GM21723 (cell line): ENCODE measurements at regions not wholly inside any gene's neighbourhood (a gene's known extent, or its start where the extent isn't known, plus 50 kb on each side); places are given as distances from the start of the nearest gene placed in this dataset.

Source experiments
- ATAC-seq: cut with Tn5 transposase; IDR thresholded peaks from one replicate; pipeline ENCODE4 v1.9.1; 2021; ENCODE audit warnings: mild to moderate bottlenecking, moderate library complexity; ENCODE audit not compliant: unreplicated experiment

DNA sequence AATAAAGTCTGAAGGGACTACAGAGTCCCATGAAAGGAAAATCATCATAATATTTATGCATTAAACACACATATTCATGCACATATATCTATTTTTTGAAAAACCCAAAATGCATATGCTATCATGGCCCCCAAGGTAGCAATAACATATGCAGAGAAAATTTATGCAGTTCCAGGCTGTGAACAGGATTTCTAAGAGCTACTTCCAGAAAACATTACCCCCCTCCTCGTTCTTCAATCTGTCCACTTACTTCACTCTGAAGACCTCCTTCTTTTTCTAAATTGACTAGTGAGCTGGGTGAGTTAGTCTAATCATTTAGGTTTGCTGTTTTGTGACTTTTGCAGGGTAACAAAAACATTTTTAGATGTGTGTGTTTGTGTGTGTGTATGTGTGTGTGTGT is 376.4 kb upstream of the ZEB2 start:
- no peak for ATAC-seq

DNA sequence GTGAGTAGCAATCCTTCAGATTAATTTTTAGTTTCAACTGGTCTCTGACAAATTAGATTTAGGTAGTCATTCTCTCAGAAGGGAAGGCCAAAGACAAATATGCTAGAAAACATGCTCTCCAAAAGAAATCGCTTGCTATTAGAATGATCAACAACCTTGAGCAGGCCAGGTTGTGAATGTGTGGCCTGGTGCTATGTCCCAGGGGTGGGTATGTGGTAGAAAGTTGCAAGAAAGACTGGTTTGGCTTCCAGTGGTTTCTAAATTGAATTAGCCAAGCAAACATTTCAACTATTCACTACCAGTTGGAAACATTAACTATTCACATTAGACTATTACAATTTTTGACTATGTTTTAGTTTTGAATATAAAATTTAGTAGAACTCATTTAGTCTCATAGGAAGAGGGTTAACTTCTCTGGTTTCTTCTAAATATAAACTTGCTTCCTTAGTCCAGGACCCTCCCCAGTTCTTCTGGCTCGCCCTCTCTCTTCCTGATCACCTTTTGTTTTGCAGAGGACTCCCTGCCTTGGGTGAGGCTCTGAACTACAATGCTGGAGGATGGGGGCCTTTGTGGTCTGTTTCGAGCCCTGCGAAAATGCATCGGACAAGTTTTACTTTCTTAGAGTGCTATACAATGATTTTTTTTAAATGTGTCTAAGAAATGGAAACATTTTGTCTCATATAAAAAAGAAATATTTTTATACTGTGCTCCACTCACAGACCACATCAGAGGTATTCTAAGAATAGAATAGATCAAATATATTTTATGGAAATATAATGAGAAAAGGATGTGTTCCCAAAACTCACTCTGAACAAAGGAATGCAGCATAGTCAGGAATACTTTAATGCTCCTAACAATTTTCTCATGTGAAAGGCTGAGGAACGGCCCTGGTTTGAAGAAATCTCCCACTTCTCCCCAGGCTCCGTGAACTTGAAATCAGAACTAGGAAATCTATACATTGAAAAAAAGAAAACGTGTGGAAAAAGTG is 375.0 kb upstream of the ZEB2 start:
- no peak for ATAC-seq

DNA sequence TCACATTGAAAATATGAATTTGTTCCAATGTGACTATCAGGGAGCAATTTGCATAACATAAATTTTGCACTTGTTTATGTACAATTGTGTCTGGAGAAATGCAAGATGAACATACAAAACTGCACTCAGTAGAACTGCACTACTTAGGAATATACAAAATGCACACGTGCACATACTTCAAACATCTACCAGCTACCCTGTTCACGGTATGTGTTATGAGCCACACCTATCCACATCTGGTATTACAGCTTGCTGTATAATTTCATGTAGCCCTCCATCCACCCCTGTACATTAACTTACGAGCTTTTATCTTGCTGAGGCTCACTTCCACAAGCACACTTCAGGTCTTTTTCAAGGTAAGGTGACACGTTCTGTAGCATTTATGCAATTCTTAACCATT is 373.5 kb upstream of the ZEB2 start:
- no peak for ATAC-seq

DNA sequence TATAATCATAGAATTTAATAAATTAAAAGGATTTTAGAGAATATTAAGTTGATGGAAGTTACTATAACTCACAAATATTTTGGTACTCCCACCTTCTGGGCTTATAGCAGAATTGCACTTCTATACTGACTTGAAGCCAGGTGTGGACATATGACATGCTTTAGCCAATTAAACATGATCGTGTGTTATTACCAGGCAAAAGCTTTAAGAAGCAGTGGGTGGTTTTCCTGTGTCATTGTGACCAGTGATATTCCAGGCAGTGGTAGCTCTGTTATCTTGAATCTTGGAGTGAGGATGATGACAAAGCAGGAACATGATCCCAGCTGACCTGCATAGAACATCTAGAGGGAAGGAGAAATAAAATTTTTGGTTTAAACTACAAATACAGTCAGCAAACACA is 370.9 kb upstream of the ZEB2 start:
- no peak for ATAC-seq

DNA sequence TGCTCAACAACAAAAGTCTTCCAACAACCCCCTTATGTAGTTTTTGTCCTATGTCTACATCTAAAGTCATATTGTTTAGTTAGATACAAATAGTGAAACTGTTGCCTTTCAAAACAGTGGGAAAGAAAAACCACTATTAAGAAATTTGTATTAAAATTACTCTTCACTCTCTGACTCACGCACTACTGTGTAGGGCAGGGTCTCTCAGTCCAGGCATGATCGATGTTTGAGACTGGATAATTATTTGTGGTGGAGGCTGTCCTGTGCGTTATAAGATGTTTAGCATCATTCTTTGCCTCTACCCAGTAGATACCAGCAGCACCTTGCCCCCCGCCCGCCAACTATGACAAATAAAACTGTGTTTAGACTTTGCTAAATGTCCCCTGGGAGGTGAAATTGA is 369.4 kb upstream of the ZEB2 start:
- ATAC-seq = no peak

DNA sequence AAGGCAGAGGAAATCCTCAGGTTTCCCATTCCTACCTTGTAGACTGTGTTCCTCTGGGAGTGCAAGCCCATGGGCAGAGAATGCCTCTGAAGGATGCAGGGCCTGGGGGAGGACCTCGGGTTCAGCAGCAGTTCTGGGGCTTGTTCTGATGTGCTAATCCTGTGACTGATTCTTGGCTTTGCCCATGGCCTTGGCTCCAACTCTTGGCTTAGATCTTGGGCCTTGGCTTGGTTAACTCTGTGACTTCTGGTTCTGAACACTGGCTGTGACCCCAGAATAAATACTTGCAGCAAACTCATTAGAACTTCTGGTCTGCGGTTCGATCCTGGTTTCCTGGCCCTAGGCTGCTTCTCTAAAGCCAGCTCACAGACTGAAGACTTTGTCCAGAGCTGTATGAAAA is 366.9 kb upstream of the ZEB2 start:
- ATAC-seq = no peak

DNA sequence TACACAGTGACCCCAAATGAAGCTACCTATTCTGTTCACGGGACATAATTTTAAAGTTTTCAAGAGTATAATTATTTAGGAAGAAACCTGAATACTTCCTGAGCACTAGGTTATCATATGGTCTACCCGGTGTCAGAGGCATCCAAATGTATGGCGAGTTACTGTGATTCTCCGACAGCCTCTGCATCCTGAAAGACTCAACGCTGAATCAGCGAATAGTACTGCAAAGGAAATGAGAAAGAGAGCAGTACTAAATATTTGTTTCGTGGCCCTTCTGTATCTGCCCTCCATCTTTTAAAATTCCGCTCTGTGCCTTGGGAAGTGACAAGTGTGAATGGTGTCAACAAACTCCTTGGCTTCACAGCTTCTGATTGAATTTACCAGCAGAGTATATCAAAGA is 358.0 kb upstream of the ZEB2 start:
- ATAC-seq = no peak

DNA sequence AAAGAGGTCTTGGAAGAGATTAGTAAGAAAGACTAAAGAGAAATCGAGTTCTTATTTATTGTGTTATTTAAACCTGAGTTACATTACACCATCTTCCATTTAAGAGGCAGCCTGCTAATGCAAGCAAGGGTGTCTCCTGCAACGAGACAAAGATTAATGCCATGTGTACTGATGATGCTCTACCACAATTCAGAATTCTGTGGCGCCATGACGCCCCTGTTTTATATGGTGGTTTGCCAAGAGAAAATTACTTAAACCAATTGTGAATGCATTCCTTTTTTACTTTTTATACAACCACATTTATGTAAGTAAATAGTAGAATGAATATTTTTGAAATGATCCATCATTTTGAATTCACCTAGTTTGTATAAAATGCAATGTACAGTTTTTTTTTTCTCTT is 356.1 kb upstream of the ZEB2 start:
- ATAC-seq = no peak

DNA sequence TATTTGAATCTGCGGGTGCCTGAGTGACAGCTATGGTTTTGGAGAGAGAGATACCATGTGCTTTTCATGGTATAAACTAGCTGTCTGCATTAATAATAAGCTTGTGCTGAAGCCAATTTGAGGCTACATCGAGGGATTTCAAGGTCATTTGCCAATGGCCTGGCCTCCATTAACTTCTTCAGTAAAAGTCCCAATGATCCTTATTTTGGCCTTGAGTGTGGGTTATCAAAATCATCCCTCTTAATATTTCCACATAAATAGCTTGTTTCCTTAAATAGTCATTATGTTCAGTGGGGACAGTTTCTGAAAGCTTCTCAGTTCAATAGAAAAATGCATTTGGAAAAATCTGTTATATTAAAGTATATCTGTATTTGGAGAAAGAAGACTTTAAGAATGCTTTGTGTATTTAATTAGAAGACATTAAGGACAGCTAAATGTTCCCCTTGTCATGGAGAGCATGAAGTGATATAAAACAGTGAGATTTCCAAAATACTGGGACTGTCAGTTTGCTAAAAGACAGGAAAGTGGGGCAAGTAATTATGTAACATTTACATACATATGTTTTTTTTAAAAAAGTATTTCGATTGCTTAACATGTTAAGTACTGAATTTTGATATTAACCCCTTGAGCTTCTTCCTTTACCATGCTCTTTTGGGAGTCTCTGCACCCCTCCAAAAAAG is 355.5 kb upstream of the ZEB2 start:
- ATAC-seq = no peak

DNA sequence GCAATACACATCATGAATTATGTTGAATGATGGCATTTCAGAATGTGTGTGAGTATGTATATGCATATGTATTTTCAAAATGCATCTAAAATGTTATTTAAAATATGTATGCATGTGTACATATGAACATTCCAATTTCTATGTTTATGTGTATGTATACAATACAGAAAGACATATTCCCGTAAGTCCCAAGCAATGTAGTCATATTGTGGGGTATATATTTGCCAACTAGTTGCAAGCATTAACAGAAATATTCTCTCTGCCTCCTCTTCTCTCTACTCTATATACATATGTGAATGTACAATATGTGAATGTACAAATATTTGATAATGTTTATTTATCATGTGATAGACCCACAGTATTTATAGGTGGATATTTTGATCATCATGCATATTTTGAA is 345.8 kb upstream of the ZEB2 start:
- no peak for ATAC-seq

DNA sequence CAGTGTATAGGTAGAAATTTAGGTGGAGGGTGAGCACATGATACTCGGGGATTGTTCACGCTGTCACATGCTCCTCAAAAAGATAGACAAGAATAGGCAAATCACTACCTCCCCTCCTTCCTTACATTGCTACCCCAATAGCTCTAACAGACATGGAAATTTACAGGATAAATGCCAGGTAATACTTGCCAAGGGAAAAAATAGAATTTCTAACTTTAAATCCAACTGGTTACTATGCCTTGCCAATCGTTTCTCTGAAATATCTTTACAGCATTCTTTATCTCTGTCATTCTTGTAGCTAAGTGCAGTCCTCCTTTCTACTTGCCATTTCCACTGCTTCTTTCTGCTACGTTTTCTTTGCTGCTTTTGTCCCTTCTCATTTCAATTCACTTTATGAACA is 339.8 kb upstream of the ZEB2 start:
- ATAC-seq = no peak

DNA sequence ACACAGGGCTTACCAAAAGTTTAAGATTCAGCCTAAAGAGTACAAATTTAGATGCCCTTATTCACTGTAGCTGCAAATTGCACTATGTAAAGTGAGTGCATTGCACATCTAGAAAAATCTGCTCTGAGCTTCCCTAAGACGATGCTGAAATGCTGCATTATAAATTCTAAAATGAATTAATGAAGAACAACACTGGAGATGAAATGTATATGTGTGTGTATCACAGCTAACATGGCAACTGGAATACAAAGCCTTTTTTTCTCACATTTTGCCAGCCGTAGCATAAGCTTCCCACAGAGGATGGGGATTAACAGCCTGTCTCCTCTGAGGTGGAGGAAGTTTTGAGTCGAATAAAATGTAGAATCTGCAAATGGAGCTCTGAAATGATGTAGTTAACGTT is 338.3 kb upstream of the ZEB2 start:
- ATAC-seq = no peak

DNA sequence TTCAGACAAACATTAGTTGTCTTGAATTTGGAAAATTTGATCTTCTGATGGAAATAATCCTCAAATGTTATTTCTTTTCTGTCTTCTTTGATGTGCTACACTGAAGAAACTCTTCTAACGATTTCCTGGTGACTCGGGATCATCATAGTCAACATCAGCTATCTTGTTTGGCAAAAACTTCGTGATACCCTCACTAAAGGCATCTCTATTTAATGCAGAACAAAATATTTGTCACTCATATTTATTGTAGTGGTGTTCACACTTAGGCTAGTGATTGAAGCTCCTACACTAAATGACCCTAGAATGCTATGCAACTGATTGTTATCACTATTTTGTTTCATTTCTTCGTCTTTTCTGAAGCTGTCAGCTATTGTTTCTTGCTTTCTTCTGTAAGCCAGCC is 334.7 kb upstream of the ZEB2 start:
- no peak for ATAC-seq

DNA sequence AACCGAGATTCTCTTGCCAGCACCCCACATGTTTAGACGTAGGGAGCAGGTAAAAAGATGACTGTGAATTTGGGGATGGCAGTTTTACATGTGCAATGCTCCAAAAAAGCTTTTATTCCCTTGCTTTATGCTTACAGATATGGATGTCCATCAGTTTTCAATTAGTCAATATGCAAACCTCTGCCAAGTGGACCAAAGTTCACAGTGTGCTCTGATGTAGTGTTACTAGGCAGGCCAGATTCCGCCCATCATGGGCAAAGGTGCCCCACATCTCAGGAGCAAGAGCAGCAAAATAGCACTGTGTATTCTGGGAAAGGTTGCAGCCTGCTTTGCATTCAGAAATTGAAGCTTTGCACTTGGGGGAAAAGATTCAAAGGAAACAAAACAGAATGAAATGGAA is 329.7 kb upstream of the ZEB2 start:
- ATAC-seq = no peak

DNA sequence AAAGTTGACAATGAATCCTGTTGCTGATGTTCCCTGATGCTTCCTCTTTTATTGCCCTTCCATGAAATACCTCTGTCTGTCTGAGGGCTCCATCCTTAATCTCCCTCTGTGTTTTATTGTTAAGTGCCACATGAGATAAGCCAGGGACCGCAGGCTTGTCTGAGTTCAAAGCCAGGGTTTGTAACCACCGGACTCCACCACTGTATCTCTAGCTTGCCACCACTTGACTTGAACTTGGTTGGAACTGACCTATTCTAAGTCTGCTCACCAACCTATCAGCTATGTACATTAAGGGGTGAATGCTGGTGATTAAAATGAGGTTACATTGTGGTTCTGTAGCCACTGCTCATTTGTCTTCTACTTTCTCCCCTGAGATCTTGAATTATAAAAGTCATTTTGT is 328.5 kb upstream of the ZEB2 start:
- no peak for ATAC-seq

DNA sequence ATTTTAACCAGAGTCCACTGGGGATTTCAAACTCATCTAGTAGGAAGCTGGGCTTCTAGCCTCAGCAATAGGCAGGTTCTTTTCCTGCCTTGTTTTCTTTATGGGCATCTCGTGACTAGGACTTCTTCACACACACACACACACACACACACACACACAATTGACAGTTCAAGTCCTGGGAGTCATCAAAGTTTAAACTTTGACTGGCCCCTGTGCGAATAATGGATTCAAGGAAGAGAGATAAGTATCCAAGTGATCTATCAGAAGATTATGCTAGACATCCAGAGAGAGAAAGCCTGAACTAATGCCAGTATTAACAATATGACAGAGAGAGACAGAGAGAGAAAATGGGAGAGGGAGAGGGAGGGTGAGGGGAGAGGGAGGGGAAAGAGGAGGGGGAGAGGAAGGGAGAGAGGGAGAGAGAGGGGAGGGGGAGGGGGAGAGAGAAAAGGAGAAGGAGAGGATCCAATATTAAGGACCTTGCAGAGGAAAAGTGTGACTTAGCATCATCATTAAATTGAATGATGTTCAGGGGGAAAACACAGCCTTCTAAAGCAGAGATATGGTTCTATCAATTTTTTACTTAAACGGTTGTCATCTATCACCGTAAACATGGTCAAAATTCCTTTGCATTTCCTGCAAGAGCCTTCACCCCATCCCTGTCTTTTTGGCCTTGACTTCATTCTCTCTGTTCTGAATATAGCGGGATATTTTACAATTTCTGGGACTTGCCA is 327.6 kb upstream of the ZEB2 start:
- ATAC-seq = no peak

DNA sequence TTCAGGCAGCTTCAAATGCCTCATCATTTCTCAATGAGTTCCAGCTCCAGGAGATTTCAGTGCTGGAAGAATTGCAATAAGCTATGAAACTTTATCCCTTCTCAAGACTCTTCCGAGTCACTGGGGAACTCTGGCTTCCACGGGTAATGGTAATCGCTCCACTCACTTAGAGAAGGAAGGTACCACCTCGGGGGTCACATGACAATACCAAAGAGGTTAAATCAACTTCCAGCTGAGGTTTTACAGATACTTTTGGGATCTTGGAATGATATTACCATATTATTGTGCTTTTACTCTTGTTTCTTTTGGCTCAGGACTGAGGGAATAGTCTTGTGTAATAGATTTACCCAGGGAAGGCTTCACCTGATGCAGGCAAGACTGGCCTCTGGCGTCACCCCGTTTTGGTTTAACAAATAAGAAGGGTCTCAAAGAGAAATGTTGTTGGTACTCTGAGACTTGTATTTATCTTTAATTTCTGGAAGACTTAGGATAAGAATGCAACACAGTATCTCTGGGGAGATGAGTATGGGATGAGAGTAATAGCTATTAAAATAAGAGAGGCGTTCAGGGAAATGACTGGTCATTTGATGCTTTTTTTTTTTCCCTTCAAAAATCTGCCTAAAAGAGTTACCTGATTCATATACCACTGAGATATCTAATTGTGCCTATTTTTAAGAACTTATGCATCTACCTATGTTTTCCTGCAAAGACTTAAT is 316.9 kb upstream of the ZEB2 start:
- ATAC-seq = no peak

DNA sequence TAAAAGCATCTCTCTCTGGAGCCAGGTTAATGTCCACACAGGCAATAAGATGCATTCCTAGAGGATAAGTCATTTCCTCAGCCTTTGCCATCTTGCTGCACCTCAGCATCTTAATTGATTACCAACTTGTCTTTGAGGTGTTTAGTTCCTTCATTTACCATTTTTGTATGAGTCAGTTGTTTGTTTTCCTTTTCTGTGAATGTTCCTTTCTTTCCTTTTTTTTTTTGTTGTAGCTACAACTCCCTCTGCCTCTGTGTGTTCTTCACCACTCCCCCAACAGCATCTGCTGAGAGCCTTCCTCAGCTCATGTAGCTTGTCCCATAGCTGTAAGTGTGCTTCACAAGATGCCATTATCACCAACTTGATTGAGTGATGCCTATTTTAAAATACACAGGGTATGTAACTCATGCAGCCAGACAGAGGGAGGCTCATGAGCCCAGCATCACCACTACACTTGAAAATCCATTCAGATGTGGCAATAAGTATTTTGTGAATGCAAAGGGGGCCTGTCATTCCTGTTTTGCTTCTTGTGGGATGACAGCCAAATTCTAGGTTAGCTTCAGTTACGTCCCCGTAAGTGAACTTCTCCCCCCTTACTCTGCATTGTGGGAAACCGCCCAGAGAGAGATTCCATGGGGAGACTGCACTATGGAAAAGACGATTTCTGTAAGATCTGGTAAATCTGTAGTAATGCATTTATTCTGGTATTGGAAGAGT is 315.9 kb upstream of the ZEB2 start:
- no peak for ATAC-seq

DNA sequence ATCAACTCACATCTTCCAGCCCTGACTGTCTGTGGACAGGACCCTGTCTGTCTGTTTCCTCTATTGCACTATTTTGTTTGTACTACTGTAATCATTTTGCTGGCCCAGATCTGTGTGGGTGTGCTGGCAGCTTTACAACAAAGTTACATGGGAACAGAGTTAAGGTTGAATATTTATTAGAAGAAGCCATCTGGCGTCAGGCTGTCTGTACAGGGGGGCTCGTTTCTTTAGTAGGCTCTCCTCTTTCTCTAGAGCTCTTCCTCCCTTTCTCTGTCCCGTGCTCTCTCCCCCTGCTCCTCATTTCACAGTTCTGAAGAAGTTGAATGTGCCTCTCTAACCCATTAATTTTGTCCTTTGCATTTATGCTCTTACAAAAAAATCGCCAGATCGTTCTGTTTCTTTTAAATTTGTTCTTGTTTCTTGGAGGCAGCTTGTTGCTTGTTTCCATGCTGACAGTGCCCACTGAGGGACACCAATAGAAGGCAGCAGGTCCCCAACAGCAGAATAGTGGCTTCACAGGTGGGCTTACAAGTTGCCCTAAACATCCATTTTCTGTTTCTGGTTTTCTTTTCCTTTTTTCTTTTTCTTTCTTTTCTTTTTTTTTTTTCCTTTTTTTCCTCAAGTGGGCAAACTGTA is 315.2 kb upstream of the ZEB2 start:
- ATAC-seq = no peak

DNA sequence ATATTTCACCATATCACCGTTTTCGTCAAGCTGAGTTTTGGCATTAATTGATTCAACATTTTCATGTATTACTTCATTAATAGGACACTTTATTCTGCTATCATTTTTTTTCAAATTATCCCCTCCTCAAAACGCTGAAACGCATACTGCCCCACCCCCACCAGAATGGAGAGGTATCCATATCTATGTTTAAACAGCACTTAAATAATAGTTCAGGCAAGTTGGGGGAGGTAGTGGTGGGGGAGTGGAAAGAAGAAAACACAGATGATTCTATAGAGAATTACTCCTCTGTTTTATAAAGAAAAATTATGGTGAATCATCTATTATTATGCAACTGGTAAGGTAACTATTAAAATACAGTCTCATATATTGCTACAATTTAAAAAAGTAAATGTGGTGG is 314.4 kb upstream of the ZEB2 start:
- ATAC-seq = no peak
